HCT116 (cell line): ENCODE measurements at regions not wholly inside any gene's neighbourhood (a gene's known extent, or its start where the extent isn't known, plus 50 kb on each side); places are given as distances from the start of the nearest gene placed in this dataset.

Experiments
- ATAC-seq: fragments of 200-7000 bp; cut with Tn5 transposase; 2 replicates; pipeline ENCODE4 v1.9.1; 2020; ENCODE audit warnings: mild to moderate bottlenecking, moderate library complexity
- BruUV-seq: library from RNA; stranded (reverse); fragments of 400-500 nt; replicated peaks from 2 replicates; lab custom pipeline; 2021; lab: Mats Ljungman, UMichigan
- CTCF ChIA-PET: fragments of 300-600 bp; sonication (Branson Sonifier 250); formaldehyde crosslinking; loops from one replicate; lab custom pipeline; 2021; ENCODE audit warnings: antibody characterized with exemption; lab: Charles Lee
- POLR2A ChIA-PET: fragments of 300-600, 350-600 bp; sonication (Branson Sonifier 250); formaldehyde crosslinking; loops from one replicate; lab custom pipeline; 2021; ENCODE audit warnings: antibody characterized with exemption; lab: Charles Lee
- RAD21 ChIA-PET, 2 experiments: fragments of 300-600 bp; sonication (Branson Sonifier 250); formaldehyde crosslinking; loops; one replicate each; lab custom pipeline; 2023; ENCODE audit warnings: low total read pairs in 2 of 2; ENCODE audit not compliant: uncharacterized antibody in 2 of 2, unreplicated experiment in 2 of 2, low non-redundant PET in 1 of 2; lab: Charles Lee
- DNase-seq: peaks from one replicate; pipeline ENCODE4 v3.0.0-alpha.2; 2010; ENCODE audit warnings: low read depth, low spot score
- H2AFZ ChIP-seq: fragments of 200-600 bp; shearing (Covaris generic), sonication (generic); 2 replicates; pipeline ENCODE4 v1.6.1; 2017; ENCODE audit warnings: low read depth, mixed run types, mixed read lengths, antibody characterized with exemption, low read length; ENCODE audit not compliant: poor library complexity, severe bottlenecking
- H3K27ac ChIP-seq: 2 replicates; pipeline ENCODE4 v1.5.1; 2012; ENCODE audit warnings: low read depth, low read length
- H3K27me3 ChIP-seq: fragments of 200-600 bp; sonication (generic); 2 replicates; pipeline ENCODE4 v1.6.1; 2016; ENCODE audit warnings: mixed run types, low read length, mixed read lengths; ENCODE audit not compliant: insufficient read depth
- H3K36me3 ChIP-seq, 2 experiments: fragments of 200-500 bp in 1 of 2; fragments of 200-600 bp in 1 of 2; sonication (Bioruptor generic) in 1 of 2; sonication (generic) in 1 of 2; 2 replicates each; pipeline versions ENCODE4 v1.5.1 to v1.6.1; 2014 to 2016; ENCODE audit warnings: low read length in 2 of 2, inconsistent platforms in 1 of 2, mixed read lengths in 1 of 2, mixed run types in 1 of 2; ENCODE audit not compliant: insufficient read depth in 2 of 2, control insufficient read depth in 1 of 2
- H3K4me1 ChIP-seq, 2 experiments: fragments of 200-600 bp in 1 of 2; sonication (generic) in 1 of 2; 2 replicates each; pipeline versions ENCODE4 v1.5.1 to v1.6.1; 2012 to 2017; ENCODE audit warnings: low read length in 2 of 2, inconsistent platforms in 1 of 2, mild to moderate bottlenecking in 1 of 2, mixed read lengths in 1 of 2, mixed run types in 1 of 2, moderate library complexity in 1 of 2; ENCODE audit not compliant: insufficient read depth in 2 of 2, control insufficient read depth in 1 of 2
- H3K4me2 ChIP-seq: fragments of 200-600 bp; sonication (generic); 2 replicates; pipeline ENCODE4 v1.6.1; 2017; ENCODE audit warnings: mixed run types, low read length, mixed read lengths
- H3K4me3 ChIP-seq, 2 experiments: fragments of 200-600 bp in 1 of 2; sonication (generic) in 1 of 2; replicated peaks in 1 of 2; 2 replicates each; pipeline ENCODE4 v1.5.1; 2011 to 2016; ENCODE audit warnings: low read length in 2 of 2, control low read depth in 1 of 2, low read depth in 1 of 2, mild to moderate bottlenecking in 1 of 2, mixed read lengths in 1 of 2, mixed run types in 1 of 2
- H3K79me2 ChIP-seq: fragments of 200-600 bp; sonication (generic); 2 replicates; pipeline ENCODE4 v1.6.1; 2017; ENCODE audit warnings: mild to moderate bottlenecking, mixed run types, low read length, moderate library complexity, mixed read lengths; ENCODE audit not compliant: insufficient read depth
- H3K9ac ChIP-seq: fragments of 200-600 bp; sonication (generic); 2 replicates; pipeline ENCODE4 v1.6.1; 2016; ENCODE audit warnings: low read length, mixed read lengths
- H3K9me2 ChIP-seq: fragments of 200-600 bp; sonication (generic), shearing (Covaris generic); 2 replicates; pipeline ENCODE4 v1.6.1; 2017; ENCODE audit warnings: mixed run types, mild to moderate bottlenecking, moderate library complexity; ENCODE audit not compliant: insufficient read depth
- H3K9me3 ChIP-seq, 2 experiments: fragments of 200-500 bp in 1 of 2; fragments of 200-600 bp in 1 of 2; sonication (Bioruptor generic) in 1 of 2; sonication (generic) in 1 of 2; 2 replicates each; pipeline ENCODE4 v1.6.1; 2014 to 2017; ENCODE audit warnings: low read length in 2 of 2, mixed read lengths in 2 of 2, inconsistent platforms in 1 of 2, low read depth in 1 of 2, mild to moderate bottlenecking in 1 of 2, mixed run types in 1 of 2, moderate library complexity in 1 of 2; ENCODE audit not compliant: control insufficient read depth in 1 of 2, insufficient read depth in 1 of 2
- H4K20me1 ChIP-seq: fragments of 200-600 bp; sonication (generic), shearing (Covaris generic); 2 replicates; pipeline ENCODE4 v1.6.1; 2017; ENCODE audit warnings: mixed run types, mild to moderate bottlenecking, moderate library complexity; ENCODE audit not compliant: insufficient read depth
- EGR1 ChIP-seq: IDR thresholded peaks from 2 replicates; pipeline ENCODE4 v1.6.1; 2012; ENCODE audit warnings: low read depth
- FOSL1 ChIP-seq: IDR thresholded peaks from 2 replicates; pipeline ENCODE4 v1.6.1; 2012; ENCODE audit warnings: low read depth
- JUND ChIP-seq: IDR thresholded peaks from 2 replicates; pipeline ENCODE4 v1.6.1; 2012
- POLR2A ChIP-seq: IDR thresholded peaks from 2 replicates; pipeline ENCODE4 v1.7.0; 2011; ENCODE audit warnings: borderline replicate concordance; ENCODE audit not compliant: insufficient read depth, insufficient read length; ENCODE audit errors: extremely low read depth
- POLR2AphosphoS5 ChIP-seq: IDR thresholded peaks from 2 replicates; pipeline ENCODE4 v1.6.1; 2011; ENCODE audit warnings: mild to moderate bottlenecking, low read depth, low read length, moderate library complexity
- RAD21 ChIP-seq: IDR thresholded peaks from 2 replicates; pipeline ENCODE4 v1.6.1; 2012; ENCODE audit warnings: low read depth, mild to moderate bottlenecking
- ZFX ChIP-seq: fragments of 450-650 bp; IDR thresholded peaks from 2 replicates; pipeline ENCODE4 v1.6.1; 2017
- ZNF274 ChIP-seq: fragments of 200-500 bp; sonication (Bioruptor generic); IDR thresholded peaks from 2 replicates; pipeline ENCODE4 v1.6.1; 2014; ENCODE audit warnings: mild to moderate bottlenecking, low read depth, low read length, inconsistent platforms
- intact Hi-C: fragments of 100-400 bp; cut with micrococcal nuclease; formaldehyde crosslinking; loops from 2 replicates; pipeline ENCODE4 v1.10.0; 2022
- TF ChIP-seq, protein P1 (sequence below): IDR thresholded peaks from 2 replicates; pipeline ENCODE4 v1.6.1; 2012

DNA sequence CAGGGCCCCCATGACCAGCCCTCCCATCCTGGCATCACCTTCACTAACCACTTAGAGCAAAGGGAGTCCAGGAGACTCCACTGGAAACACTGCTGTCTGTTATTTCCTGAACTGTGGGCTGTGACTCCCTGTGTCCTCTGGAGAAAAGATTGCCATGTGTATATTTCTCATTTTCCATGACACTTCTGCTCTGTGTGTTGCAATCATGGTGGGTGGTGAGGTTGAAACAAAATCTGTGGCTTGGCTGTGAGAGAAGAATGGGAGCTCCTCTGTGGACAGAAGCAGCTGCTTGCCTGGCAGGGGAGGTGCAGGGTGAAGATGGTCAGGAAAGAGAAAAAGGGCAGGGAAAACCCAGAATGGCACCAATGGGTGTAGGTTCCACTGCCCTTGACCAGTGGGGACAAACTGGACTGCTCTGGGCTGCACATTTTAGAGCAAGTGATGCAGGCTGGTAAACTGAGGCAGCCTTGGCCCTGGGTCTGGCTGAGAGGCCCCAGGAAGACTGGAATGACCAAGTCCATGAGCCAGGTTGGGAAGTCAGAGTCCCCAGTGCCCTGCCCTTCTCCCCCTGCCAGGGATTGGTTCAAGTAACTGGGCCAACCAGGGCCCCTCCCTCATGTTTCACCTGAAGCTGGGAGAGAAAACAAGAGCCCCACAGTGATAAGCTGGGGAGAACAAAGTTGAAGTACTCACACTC is 314.3 kb downstream of the C16orf95 start:
- ChIA-PET POLR2A (no interaction called here), RAD21 (interaction anchor here in 1 of 2 experiments (0.6 kb wide), 1 partner anchor 55 kb away, joined by 3 read pairs; no protein-coding TSS in a partner anchor), CTCF (interaction anchor here (1.4 kb wide), 1 partner anchor 14 kb away, joined by 4 read pairs; no protein-coding TSS in a partner anchor)
- ATAC-seq (no peak), DNase-seq (no peak)
- Histone ChIP-seq H3K79me2 (no peaks in the 10 kb centered on the region), H3K4me1 (peaks cover 0 to 12% of the 10 kb centered on the region in 2 experiments; a peak in 2 of 4 replicates), H4K20me1 (no peaks in the 10 kb centered on the region), H3K9me3 (no peaks in the 10 kb centered on the region), H3K4me3 (no peak overlapping the region), H3K36me3 (no peaks in the 10 kb centered on the region), H3K27me3 (peaks cover 19% of the 10 kb centered on the region), H3K27ac (no peak overlapping the region), H3K9ac (no peak overlapping the region), H3K4me2 (no peak overlapping the region), H2AFZ (no peak overlapping the region), H3K9me2 (no peaks in the 10 kb centered on the region)
- intact Hi-C loops: no loop called here
- no TSS peak for BruUV-seq
- TF ChIP-seq ZFX (no peak), FOSL1 (no peak), POLR2AphosphoS5 (no peak), ZNF274 (no peak), RAD21 (no peak), POLR2A (no peak), JUND (no peak)
- TF ChIP-seq, protein P1, sequence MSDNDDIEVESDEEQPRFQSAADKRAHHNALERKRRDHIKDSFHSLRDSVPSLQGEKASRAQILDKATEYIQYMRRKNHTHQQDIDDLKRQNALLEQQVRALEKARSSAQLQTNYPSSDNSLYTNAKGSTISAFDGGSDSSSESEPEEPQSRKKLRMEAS: no peak

GRCh38 chr16:87003414-87003755 is 313.8 kb downstream of the C16orf95 start:
- no peak overlapping the region for H3K27ac ChIP-seq
- H3K9me2 ChIP-seq: no peaks in the 10 kb centered on the region
- peaks cover 0 to 12% of the 10 kb centered on the region in 2 experiments; a peak in 2 of 4 replicates for H3K4me1 ChIP-seq
- ChIA-PET POLR2A (no interaction called here), RAD21 (interaction anchor here in 1 of 2 experiments (0.6 kb wide), 1 partner anchor 56 kb away, joined by 3 read pairs; no protein-coding TSS in a partner anchor), CTCF (interaction anchor here (1.4 kb wide), 1 partner anchor 14 kb away, joined by 4 read pairs; no protein-coding TSS in a partner anchor)
- intact Hi-C loops: no loop called here
- no peak overlapping the region for H3K4me3 ChIP-seq
- no peak overlapping the region for H3K4me2 ChIP-seq
- H3K9ac ChIP-seq: no peak overlapping the region
- BruUV-seq: no TSS peak
- DNase-seq: no peak
- H3K9me3 ChIP-seq: no peaks in the 10 kb centered on the region
- H3K36me3 ChIP-seq: no peaks in the 10 kb centered on the region
- no peaks in the 10 kb centered on the region for H4K20me1 ChIP-seq
- no peak overlapping the region for H2AFZ ChIP-seq
- TF ChIP-seq EGR1 (no peak), ZFX (no peak)
- peaks cover 19% of the 10 kb centered on the region for H3K27me3 ChIP-seq
- H3K79me2 ChIP-seq: no peaks in the 10 kb centered on the region
- no peak for ATAC-seq
